HFF-Myc (cell line): ENCODE measurements at regions not wholly inside any gene's neighbourhood (a gene's known extent, or its start where the extent isn't known, plus 50 kb on each side); places are given as distances from the start of the nearest gene placed in this dataset.

Experiments used
- DNase-seq: peaks from one replicate; pipeline ENCODE4 v3.0.0-alpha.2; 2011; ENCODE audit warnings: low read depth; ENCODE audit errors: extremely low read depth
- H3K4me3 ChIP-seq: replicated peaks from 2 replicates; pipeline ENCODE4 v1.5.1; 2011; ENCODE audit warnings: low read depth, mild to moderate bottlenecking, control low read depth, low read length
- TF ChIP-seq, protein P1 (sequence below): IDR thresholded peaks from 2 replicates; pipeline ENCODE4 v1.5.1; 2012; ENCODE audit warnings: mild to moderate bottlenecking, low read depth, low read length, control low read depth; ENCODE audit errors: missing control alignments

DNA sequence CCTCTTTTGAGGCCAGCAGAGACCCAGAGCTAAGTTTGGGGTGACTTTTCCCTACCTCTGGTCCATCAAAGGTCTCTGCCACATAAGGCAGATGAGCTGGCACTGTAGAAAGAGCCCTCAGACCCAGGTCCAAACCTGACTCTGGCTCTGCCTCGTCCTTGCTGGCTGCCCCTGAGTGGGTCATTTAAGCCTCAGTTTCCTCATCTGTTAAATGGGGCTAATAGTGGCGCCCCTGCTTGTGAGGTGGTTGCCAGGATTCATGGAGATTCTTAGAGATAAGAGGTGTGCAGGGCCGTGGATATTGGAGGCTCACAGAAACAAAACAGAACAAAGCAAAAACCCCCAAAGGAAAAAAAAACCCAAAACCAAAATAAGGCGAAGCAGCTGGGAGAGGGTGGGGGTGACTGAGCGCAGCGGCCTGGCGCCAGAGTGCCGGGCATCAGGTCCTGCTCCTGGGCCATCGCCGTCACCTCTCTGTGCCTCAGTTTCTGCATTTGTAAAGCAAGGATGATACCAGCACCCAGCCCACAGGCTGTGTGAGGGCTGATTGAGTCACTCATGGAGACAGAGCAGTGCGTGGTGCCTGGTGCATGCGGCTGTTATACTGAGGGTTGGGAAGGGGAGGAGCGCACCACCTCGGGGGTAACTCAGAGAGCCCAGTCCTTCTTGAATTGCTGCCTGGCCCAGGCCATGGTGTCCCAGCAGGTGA, 133.8 kb upstream of the PTPN1 start:
- TF ChIP-seq, protein P1, sequence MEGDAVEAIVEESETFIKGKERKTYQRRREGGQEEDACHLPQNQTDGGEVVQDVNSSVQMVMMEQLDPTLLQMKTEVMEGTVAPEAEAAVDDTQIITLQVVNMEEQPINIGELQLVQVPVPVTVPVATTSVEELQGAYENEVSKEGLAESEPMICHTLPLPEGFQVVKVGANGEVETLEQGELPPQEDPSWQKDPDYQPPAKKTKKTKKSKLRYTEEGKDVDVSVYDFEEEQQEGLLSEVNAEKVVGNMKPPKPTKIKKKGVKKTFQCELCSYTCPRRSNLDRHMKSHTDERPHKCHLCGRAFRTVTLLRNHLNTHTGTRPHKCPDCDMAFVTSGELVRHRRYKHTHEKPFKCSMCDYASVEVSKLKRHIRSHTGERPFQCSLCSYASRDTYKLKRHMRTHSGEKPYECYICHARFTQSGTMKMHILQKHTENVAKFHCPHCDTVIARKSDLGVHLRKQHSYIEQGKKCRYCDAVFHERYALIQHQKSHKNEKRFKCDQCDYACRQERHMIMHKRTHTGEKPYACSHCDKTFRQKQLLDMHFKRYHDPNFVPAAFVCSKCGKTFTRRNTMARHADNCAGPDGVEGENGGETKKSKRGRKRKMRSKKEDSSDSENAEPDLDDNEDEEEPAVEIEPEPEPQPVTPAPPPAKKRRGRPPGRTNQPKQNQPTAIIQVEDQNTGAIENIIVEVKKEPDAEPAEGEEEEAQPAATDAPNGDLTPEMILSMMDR = no peak
- DNase-seq = no peak
- H3K4me3 ChIP-seq = no peak overlapping the region

DNA sequence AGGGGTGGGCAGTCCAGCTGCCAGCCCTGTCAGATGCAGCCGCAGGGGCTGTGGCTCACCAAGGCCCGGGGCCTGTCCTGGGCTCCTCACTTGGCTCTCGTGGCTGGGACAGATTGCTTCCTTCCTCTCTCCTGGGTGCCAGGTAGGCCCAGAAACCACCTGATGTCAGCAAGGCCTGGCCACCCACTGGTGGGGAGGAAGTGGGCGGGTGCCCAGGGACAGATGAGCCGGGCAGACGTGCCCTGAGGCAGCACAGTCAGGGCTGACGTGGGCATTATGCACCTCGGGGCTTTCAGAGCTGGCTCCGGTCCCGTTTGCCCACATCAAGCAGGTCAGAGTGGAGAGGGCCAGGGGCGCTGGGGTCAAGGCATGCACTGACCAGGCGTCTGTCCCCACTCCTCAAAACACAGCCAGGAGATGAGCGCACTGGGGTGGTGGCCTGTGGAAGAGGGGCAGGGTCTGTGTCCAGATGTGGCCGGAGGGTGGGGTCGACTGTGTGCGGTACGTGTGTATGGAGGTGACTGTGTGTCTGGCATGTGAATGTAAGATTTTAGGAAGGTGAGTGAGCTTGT, 133.2 kb upstream of the PTPN1 start:
- DNase-seq = no peak

DNA sequence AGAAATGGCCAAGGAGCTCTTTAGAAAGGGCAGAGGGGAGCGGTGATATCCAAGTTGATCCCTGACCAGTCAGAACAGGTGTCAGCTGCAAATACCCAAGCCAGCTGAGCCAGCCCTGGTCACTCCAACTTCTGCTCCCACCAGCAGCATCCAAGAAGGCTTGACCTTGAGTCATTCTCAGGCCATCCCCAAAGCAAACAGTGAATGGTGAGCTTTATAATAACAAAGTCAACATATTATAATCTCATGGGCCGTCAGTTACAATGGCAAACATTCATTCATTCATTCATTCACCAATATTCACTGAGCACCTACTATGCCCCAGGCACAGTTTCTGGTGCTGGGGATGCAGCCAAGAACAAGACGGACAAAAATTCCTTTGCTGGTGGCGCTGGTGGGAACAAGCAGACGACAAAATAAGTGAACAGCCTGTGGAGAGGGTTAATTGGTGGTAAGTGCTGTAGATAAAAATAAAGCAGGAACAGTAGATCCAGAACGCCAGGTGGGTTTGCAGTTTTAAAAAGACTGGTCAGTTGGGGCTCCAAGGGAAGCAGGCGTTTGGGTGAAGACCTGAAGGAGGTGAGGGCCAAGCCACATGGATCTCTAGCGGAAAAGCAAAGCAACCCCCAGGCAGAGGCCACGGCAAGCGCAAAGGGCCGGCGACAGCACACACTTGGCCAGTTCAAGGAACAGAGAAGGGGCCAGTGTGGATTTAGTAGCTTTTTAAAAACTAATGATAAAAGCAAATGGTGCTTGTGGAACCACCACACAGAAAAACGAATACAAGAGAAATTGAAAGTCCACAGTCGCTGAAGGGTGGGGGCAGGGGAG, 131.8 kb upstream of the PTPN1 start:
- TF ChIP-seq, protein P1 = no peak
- H3K4me3 ChIP-seq = no peak overlapping the region
- no peak for DNase-seq

More for the DNA sequence above, 133.2 kb upstream of the PTPN1 start:
- TF ChIP-seq, protein P1 = no peak
- H3K4me3 ChIP-seq = no peak overlapping the region

DNA sequence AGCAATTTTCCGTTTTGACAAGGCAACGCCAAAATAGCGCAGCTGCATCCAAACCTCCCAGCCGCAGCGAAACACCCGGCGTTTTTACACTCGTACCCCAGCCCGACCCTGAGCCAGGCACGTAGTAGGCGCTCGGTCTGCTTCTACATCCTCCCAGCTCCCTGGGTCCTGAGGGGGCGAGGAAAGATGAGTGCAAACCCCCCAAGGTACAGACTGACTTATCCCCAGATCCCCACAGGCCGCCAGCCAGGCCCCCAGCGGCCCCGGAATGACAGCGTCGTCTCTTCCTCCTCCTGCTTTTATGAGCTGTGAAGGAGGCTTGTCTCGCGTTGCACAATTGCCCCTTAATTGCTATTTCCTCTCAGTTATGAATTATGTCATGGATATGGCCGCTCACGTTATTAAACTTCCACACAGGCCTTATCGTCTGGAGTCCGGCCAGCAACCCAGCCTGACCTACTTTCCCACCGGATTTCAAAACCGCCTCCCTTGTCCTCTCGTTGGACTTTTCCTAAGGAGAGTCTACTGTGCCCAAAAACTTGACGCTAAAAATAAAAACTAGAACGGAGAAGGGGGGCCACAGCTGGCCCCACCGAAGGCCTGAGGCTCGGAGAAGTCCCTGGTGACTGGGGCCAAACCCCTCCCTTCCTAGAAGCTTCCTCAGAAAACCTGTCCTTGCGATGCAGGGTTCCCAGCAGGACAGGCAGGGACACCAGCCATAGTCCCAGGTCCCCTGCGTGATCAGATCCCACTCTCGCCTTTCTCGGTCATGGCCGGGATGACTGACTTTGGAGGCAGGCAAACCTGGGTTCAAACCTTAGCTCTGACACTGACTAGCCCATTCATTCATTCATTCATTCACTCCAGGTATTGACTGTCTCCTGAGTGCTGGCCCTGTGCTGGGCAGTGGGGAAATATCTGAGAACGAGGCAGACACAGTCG, 130.9 kb upstream of the PTPN1 start:
- no peak overlapping the region for H3K4me3 ChIP-seq
- TF ChIP-seq, protein P1 = no peak
- DNase-seq = peak; percentile 51

DNA sequence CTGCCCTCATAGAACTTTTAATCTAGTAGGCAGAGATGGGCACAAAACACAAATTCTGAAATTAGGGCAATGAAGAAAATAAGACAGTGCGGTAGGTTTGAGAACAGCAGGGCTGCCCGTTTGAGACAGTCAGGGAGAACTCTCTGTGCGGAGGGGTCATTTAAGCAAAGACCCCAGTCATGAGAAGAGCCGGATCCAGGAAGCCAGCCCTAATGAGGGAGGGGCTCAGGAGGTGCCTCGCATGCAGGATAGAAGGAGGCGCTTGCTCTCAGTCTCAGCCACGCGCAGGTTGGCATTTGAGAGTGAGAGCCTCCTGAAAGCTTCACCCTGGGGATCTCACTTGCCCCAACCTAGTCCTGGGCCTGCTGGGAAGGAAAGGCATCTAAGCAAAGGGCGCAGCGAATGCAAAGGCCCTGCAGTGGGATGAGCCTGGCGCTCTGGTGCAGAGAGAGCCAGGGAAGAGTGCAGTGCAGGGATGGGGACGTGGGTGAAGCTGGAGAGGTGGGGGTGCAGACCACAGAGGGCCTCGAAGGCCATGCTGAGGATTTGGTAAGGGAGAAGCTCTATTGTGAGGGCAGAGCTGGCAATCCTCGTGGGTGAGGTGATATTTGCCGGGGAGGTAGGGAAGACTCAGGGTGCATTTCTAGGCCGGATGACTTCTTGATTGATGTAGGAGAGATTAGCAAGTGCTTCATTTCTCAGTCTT, 130.0 kb upstream of the PTPN1 start:
- DNase-seq = no peak
- no peak overlapping the region for H3K4me3 ChIP-seq
- TF ChIP-seq, protein P1 = no peak

DNA sequence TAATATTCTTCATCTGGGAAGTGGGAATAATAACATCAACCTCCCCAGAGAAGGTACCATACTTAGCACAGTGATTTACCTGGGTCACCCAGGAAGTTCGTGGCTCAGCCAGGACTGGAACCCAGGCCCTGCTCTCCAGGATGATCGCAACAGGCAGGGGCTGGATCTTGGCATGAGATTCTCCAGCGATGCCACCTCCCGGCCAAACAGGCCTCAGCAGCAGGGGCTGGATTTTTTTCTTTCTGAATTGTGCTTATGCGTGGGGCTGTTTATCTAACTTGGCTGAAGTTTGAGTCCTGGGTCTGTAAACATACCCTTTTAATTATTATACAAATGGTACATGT, 129.5 kb upstream of the PTPN1 start:
- DNase-seq = no peak
- no peak overlapping the region for H3K4me3 ChIP-seq
- TF ChIP-seq, protein P1 = peak; percentile 70
